Medulla oblongata (tissue), 1 donor: ENCODE measurements at regions not wholly inside any gene's neighbourhood (a gene's known extent, or its start where the extent isn't known, plus 50 kb on each side); places are given as distances from the start of the nearest gene placed in this dataset.
A peak's percentile ranks its signal among the peaks of the same experiment; 100 is the strongest.

Experiments
- DNase-seq: peaks from one replicate; pipeline ENCODE4 v3.0.0-alpha.2; 2015; ENCODE audit errors: extremely low spot score

DNA sequence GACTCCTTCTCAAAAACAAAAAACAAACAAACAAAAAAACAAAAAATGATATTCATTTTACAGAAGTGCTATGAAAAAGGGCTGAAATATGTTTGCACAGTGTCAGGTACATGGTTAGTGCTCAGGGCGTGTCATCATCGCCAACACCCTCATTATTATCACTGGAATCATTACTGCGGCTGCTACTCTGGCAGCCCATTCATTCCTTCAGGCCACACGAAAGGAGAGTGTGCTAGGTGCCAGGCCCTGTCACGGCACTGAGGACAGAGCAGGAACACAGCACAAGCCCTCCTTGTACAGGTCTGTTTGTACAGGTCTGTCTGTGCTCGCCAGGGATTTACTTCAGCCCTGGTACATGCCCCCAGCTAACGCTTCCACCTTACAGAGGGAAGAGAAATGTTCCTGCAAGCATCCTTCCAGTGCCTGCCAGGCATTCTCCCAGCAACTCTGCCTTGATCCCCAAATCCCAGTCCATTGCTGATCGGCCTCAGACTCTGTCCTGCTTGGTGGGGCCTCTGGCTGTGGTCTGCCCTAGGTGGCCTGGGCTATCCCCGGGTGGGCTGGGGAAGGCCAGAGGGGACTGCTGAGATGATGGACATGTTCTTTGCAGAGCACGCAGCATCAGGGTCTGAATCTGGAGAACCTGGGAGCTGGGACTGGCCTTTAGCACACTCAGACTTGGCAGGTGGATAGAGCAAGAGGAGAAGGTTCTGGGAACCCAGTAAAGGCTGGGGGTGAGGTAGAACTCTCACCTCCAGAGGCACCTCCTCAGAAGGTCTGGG is 210.7 kb downstream of the URI1 start:
- DNase-seq, result no peak

- no peak for DNase-seq
These were observed 211.5 kb downstream of the URI1 start for GRCh38 chr19:30153326-30154210.

DNA sequence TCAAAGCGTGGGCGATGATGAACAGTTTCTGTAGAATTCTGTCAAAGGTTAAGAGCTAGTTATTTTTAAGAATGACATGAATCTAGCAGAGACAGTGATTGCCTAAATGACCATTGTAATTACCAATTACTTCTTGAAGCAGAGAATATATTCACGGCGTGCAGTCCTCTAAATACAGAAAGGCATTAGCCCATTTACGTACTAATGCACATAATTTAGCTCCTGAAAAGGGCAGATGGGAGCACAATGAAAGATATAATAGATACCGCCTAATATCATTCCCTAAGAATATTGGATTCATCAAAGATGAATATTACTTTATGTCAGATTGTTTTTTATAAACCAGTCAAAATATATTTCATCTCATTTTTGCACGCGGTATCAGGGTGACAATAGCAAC is 212.4 kb downstream of the URI1 start:
- DNase-seq, result no peak

DNA sequence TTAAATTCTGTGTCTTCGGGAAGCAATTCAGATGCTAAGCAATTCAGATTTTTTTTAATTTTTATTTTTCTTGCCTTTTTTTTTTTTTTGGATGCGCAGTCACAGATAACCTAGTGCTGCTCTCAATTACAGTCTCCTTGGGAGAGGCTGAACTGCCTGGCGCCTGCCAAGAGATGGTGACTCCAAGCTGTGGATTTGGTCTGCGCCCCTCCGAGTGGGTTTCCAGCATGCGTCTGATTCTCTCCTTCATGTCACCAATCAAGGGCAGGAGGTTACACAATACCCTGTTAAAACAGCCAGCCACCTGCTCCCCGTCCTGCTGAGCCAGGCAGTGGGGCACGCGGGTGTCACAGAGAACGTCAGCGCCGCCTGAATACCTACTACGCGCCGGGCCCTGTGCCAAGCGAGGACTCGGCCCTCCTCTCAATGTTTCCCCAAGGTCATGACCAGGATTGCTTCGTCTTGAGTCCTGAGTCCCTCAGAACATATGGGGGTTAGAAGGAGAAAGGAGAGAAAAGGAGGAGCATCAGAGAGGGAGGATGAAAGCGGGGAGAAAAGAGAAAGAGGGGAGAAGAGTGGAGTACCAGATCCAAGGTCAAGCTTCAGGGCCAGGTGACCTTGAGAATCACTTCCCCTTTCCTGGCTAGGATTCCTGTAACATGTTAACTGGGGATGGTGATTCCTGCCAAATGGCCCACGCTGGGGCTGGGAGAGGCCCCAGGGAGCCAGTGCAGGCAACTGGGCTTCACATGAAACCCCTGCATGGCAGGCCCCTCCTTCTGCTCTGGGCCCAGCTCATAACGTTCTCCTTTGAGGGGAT is 213.6 kb downstream of the URI1 start:
- DNase-seq, result no peak

DNA sequence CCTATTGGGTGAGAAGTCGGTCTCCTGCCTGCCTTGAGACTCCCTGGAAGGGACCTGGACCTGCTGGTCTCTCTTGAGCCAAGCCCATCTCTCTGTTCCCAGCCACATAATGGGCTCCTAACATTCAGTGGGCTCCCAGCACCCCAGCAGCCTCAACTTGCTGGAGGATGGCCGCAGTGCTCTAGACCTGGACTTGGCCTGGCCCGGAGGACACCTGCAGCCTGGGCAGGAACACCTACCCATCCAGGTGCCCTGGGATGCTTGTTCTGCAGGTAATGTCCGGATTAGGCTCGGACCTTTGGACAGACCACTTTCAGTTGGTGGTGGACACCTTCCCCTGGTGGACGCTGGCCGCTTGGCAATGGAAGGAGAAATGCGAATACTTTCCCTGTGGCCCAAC is 214.6 kb downstream of the URI1 start:
- no peak for DNase-seq

- DNase-seq, result no peak
These were observed 213.9 kb upstream of the ZNF536 start for GRCh38 chr19:30158067-30158892.

- DNase-seq, result no peak
These were observed 213.3 kb upstream of the ZNF536 start for GRCh38 chr19:30158893-30159245.

DNA sequence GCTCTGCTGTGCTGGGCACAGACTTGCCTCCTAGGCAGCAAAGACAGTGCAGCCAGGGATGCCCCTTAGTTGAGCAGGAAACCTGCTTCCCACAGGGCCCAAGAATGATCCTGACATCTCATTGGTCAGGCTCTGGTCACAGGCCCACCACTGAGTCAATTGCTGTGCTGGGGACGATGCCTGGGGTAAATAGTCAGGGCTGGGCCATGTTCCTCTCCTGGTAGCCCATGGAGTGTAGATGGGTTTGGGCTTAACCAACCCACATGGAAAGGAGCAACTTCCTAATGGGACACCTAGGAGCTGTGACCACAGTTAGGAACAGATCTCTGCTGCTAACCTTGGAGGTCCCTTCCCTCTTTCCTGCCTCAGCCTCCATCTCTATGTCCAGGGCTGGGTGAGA is 212.5 kb upstream of the ZNF536 start:
- no peak for DNase-seq

DNA sequence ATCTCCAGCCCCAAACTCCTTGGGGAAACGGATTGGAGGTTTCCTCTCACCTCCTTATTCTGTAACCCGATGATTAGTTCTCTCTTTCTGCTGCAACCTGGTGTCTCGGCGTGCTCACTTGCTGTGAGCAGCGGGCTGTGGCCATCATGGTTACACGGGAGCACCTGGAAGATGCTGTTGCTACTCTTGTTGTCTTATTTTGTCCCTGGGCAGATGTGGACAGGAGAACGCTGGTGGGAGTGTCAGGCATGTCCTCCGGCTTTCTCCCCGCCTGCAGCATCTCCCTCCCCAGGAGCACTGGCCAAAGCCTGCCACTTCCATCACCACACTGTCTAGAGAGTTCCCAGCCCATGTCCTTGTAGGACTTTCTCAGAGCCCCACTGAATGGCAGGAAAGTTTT is 211.8 kb upstream of the ZNF536 start:
- no peak for DNase-seq

GRCh38 chr19:30161021-30161655 is 211.0 kb upstream of the ZNF536 start:
- DNase-seq, result no peak

GRCh38 chr19:30161770-30162169 is 210.4 kb upstream of the ZNF536 start:
- no peak for DNase-seq

GRCh38 chr19:30162718-30163117 is 209.5 kb upstream of the ZNF536 start:
- DNase-seq, result no peak

- DNase-seq, result peak; percentile 42
These were observed 208.5 kb upstream of the ZNF536 start for GRCh38 chr19:30163663-30164062.

GRCh38 chr19:30165228-30165813 is 206.9 kb upstream of the ZNF536 start:
- no peak for DNase-seq

DNA sequence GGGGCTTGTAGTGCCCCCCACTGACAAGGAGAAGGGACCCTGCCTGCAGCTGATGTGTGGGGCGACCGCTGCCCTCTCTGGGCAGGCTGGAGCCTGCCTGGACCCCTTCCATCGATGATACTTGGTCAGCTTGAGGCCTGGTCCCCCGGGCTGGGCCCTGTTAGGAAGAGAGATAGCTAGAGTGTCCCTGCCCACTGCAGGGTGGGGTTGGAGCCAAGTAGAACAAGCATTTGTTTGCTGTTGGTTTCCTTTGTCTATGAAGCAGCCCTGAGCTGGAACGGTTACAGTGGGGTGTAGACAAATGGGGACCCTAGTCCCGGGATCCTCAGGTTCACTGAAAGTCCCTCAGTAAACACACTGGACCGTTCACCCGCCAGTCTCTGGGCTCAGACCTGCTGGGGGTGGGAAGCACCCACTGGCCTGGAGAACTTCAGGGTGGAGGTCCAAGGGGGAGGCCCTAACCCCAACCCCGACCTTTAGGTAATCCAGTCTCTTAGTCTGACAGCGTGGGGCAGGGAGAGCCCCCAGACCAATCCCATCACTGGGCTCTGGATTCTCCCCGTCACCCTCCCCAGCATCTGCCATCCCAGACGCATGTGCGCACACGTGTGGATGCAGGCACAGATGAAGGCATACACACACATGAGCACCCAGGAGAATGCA is 204.8 kb upstream of the ZNF536 start:
- DNase-seq, result no peak

DNA sequence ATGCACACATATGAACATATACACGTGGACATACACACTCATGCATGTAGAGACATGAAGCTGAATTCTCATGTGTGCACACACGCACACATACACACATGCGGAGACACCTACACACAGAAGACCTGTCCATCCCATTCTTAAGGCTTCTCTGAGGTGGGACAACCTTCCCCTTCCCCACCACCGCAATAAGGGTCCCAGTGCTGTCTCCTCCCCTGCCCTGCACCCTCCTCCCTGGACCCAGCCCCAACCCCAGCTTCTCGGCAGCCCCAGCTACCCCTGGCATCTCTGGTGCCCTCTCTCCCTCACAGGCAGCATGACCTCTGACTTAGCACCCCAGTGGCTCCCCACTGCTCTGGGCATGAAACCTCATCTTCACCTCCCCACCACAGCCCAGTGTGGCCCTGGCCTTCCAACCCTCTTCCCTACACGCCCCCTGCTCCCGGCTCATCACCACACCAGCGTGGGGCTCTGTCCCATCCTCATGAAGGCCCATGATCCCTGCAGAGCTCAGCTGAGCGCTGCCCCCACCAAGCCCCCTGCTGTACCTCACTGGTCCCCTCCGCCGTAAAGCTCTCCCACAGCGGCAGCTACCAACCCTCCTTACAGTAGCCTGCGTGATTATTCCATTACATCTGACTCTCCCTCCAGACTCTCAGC is 204.1 kb upstream of the ZNF536 start:
- no peak for DNase-seq

- DNase-seq, result no peak
These were observed 203.4 kb upstream of the ZNF536 start for GRCh38 chr19:30168760-30169159.

DNA sequence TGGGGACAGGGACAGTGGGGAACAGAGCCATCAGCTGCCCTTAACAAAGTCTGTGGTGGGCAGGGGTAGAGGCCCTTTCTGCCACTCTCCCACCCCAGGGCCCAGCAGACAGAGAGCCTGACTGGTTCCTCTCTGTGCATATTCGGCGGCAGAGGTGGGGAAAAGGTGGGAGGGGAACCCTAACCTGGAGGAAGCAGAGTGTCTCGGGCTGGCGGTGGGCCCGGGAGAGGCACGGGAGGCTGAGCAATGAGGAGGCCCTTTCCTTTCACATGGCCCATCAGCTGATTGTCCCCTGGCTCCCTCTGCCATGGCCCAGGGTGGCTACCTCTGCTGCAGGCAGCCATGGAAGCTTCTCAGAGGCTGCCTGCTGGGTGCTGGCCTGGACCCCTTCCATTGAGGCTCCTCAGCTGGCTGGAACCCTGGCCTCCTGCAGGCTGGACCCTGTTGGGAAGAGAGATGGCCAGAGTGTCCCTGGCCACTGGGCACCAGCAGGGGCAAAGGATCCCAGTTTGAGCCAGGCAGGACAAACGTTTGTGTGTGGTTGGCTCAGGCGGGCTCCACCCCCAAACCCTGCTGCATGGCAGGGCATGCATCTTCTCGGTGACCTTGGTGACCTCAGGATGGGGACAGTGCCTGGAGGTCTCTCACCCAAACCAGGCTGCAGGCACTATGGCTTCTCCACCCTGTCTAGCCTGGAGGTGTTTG is 202.8 kb upstream of the ZNF536 start:
- no peak for DNase-seq

DNA sequence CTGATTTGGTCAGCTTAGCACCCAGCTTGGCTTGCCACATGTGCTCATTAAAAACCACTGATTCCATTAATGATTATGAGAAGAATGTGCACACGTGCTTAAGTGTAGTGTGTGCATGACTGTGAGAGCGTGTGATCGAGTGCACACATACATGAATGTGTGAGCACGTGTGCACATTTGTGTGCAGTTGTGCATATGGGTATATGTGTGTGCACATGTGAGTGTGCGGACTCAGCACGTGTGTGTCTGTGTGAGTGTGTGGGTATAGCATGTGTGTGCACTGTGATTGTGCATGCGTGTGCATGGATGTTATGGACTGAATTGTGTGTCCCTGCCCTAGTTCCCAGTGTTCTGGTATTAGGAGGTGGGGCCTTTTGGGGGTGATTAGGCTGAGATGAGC is 202.1 kb upstream of the ZNF536 start:
- DNase-seq, result no peak
